ENCODE measurements at regions not wholly inside any gene's neighbourhood (a gene's known extent, or its start where the extent isn't known, plus 50 kb on each side); places are given as distances from the start of the nearest gene placed in this dataset.
A peak's percentile ranks its signal among the peaks of the same experiment; 100 is the strongest.

DNA sequence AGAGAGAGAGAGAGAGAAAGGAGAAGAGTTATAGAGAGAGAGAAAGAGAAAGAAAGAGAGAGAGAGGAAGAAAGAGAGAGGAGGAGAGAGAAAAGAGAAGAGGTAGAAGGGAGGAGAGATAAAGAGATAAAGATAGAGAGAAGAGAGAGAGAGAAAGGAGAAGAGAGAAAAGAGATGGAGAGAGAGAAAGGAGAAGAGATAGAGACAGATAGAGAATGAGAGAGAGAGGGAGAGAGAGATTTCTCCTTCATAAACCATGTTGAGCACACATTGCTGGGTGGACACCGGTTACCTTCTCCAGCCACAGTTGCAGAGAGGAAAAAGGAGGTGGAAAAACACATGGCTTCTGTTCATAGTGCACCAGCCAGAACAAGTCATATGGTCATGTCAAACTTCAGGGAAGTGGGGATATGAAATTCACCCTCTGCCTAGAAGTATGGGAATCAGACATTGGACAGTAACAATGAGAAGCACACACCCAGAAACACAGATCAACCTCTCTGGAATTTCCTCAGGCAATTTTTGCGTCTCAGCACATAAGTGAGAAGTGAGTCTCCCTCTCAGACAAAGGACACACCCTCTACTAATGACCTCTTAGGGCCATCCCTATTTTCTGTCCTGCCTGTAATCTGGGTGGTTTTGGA is 172.5 kb upstream of the SVIL start:
- ATAC-seq (no peak), DNase-seq (no peak)
- Histone ChIP-seq H3K27ac (peak overlapping the region in 1 of 12 donors; percentile 90), H3K4me3 (no peak overlapping the region), H3K27me3 (no peaks in the 10 kb centered on the region), H3K9me3 (no peaks in the 10 kb centered on the region), H3K36me3 (no peaks in the 10 kb centered on the region), H3K4me1 (peaks cover 0 to 39% (median 20%) of the 10 kb centered on the region in 12 donors)
- intact Hi-C loops (cut with DNase I): loop anchor here in 1 of 10 donors (5.0 kb wide), 1 partner anchor 35 kb away; no protein-coding TSS in a partner anchor
- TF ChIP-seq, protein P1, sequence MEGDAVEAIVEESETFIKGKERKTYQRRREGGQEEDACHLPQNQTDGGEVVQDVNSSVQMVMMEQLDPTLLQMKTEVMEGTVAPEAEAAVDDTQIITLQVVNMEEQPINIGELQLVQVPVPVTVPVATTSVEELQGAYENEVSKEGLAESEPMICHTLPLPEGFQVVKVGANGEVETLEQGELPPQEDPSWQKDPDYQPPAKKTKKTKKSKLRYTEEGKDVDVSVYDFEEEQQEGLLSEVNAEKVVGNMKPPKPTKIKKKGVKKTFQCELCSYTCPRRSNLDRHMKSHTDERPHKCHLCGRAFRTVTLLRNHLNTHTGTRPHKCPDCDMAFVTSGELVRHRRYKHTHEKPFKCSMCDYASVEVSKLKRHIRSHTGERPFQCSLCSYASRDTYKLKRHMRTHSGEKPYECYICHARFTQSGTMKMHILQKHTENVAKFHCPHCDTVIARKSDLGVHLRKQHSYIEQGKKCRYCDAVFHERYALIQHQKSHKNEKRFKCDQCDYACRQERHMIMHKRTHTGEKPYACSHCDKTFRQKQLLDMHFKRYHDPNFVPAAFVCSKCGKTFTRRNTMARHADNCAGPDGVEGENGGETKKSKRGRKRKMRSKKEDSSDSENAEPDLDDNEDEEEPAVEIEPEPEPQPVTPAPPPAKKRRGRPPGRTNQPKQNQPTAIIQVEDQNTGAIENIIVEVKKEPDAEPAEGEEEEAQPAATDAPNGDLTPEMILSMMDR (IDR thresholded peaks at IDR 0.05): no peak
- no peak for TF ChIP-seq POLR2A (IDR thresholded peaks at IDR 0.05)
- WGBS, 4 donors: 67 to 79% (median 74%) methylated on average over 2 of the region's 2 CpGs

DNA sequence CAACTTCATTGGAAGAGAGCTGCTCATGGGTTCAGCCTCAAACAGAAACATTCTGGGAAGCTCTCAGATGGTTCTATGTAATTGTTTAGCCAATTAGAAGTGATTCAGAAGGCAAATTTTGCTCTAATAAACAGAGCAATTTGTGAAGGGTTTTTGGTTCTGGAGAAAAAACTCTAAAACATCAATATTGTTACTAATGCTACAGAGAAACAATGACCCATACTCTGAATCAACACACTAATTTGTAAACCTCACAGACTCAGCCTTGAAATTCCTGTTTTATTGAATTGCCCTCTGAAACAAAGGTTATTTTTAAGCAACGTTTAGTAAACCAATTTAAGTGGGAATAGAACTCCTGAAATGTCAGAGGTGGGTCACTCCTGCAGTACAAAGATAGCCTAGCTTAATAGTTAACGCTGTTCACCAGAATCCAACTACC is 171.6 kb upstream of the SVIL start:
- TF ChIP-seq, protein P1 (IDR thresholded peaks at IDR 0.05): no peak
- no peak for TF ChIP-seq POLR2A (IDR thresholded peaks at IDR 0.05)
- DNase-seq: peak in 1 of 5 donors; percentile 2
- H3K4me1 ChIP-seq: peaks cover 0 to 30% (median 13%) of the 10 kb centered on the region in 12 donors
- no peak overlapping the region for H3K4me3 ChIP-seq
- no peaks in the 10 kb centered on the region for H3K9me3 ChIP-seq
- no peaks in the 10 kb centered on the region for H3K36me3 ChIP-seq
- H3K27me3 ChIP-seq: no peaks in the 10 kb centered on the region
- WGBS, 4 donors: 77 to 87% (median 85%) methylated on average over 2 of the region's 2 CpGs
- peak overlapping the region in 1 of 12 donors; percentile 13 for H3K27ac ChIP-seq
- no peak for ATAC-seq
- intact Hi-C loops (cut with DNase I): loop anchor here in 1 of 10 donors (5.0 kb wide), 1 partner anchor 36 kb away; no protein-coding TSS in a partner anchor

DNA sequence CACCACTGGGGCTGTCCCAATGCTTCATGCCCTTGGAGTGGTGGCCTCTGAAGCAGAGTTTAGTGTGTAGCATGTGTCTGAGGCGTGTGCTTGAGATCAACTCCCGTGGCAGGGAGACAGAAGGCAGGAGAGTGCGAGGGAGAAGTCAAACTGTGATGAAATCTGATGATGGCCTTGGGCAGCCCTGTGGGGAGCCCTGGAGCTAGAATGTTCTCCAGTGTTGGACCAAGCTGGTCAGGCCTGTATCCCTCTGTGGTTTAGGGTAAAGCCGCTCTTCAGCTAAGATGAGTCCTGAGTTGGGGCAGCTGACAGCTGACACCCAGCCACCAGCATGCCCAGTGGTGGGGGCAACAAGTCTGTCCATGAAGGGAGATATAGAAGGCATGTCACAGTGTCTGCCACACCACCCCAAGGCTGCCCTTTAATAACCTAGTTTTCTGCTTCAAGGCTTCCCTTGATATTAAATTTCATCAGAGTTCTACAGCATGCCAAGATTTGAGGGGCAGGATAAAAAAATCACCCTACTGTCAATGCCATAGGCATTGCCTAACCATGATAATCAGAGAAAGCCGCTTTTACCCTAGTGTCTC is 170.5 kb upstream of the SVIL start:
- 77 to 93% (median 84%) methylated on average over 5 of the region's 5 CpGs for WGBS, 4 donors
- ATAC-seq (peak; percentile 43 to 80 (median 60)), DNase-seq (no peak)
- H3K27me3 ChIP-seq: no peaks in the 10 kb centered on the region
- no peaks in the 10 kb centered on the region for H3K9me3 ChIP-seq
- H3K27ac ChIP-seq: peak overlapping the region in 3 of 12 donors; percentile 17 to 61 (median 38)
- TF ChIP-seq, protein P1 (IDR thresholded peaks at IDR 0.05): no peak
- TF ChIP-seq POLR2A (IDR thresholded peaks at IDR 0.05): no peak
- H3K4me1 ChIP-seq: peaks cover 0 to 26% (median 10%) of the 10 kb centered on the region in 12 donors
- H3K36me3 ChIP-seq: no peaks in the 10 kb centered on the region
- H3K4me3 ChIP-seq: no peak overlapping the region
- intact Hi-C loops (cut with DNase I): loop anchor here in 1 of 10 donors (5.0 kb wide), 1 partner anchor 37 kb away; no protein-coding TSS in a partner anchor
